ENCODE measurements at regions not wholly inside any gene's neighbourhood (a gene's known extent, or its start where the extent isn't known, plus 50 kb on each side); places are given as distances from the start of the nearest gene placed in this dataset.

DNA sequence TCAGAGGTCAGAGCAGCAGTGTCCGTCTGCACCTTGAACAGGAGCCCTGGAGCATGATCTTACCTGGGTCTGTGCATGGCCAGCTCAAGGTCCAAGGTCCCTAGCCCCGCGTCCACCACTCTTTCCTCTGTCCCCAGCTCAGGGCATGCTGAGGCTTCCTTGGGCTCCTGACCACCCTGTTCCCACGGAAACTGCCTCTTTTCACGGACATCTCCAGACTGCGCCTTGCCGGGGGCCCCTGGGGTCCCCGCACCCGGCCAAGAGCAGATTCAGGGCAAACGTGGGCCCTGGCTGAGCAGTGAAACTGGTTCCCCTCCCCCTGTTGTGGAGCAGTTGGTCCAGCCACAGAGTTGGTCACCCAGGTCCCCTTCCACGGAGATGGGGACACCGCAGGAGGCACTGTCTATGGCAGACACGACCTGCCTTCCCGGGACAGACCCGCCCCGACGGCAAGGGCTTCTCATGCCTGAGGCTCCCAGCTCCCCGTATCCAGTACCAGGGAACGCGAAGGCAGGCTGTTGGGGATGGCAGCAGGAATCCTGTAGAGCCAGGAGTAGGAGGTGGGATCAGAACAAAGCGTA lies 217.4 kb upstream of the PPP2R2D start:
- no peak for DNase-seq

DNA sequence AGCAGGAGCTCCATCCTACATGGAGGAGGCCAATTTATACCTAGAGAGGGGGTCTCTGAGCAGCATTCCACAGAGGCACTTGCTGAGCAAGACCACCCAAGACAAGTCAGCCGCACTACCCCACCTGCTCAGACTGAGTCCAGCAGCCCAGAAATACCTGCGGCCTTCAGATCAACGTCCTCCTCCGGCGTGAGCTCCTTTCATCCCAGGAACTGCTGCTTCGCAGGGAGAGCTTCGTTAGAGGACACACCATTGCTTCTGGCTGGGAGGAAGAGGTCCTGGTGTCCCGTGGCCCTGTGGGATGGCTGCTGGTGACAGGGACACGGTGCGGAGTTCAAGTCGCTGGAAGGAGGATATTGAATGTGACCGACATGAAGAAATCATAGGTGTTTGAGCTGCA lies 216.9 kb upstream of the PPP2R2D start:
- DNase-seq = no peak

DNA sequence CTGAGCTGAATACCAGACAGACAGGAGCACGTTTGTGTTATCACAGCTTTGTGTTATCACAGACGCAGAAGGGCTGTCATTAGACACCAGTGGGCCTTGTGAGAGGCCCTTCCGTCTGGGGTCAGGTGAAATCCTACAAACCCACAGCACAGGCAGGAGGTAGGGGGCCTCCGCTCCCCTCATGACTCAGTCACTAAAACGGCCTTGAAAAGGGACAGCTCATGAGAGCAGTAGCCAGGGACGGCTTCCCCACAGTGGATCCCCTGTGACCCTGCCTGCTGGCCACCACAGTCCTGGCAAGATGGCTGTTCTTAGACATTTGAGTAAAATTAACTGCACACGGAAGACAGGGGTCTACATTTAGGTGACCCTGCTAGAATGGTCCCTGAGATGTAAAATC lies 215.8 kb upstream of the PPP2R2D start:
- DNase-seq = no peak

DNA sequence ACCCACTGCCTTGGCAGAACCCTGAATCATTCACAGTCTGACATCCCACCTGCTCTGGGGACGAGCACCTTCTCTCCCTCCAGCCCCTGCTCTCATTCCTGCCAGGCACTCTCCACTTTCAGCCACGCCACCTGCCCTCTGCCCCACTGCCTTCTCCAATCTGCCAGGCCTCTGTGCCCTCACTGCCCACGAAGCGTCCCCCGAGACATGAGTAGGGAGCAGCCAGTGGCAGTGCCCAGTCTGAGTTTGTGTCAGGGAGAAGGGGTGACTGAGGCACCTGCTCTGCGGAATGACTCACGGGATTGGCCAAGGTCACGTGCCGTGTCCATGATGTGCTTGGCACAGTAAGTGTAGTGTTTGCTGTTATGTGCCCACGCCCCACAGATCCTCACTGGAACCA lies 215.2 kb upstream of the PPP2R2D start:
- DNase-seq = no peak

DNA sequence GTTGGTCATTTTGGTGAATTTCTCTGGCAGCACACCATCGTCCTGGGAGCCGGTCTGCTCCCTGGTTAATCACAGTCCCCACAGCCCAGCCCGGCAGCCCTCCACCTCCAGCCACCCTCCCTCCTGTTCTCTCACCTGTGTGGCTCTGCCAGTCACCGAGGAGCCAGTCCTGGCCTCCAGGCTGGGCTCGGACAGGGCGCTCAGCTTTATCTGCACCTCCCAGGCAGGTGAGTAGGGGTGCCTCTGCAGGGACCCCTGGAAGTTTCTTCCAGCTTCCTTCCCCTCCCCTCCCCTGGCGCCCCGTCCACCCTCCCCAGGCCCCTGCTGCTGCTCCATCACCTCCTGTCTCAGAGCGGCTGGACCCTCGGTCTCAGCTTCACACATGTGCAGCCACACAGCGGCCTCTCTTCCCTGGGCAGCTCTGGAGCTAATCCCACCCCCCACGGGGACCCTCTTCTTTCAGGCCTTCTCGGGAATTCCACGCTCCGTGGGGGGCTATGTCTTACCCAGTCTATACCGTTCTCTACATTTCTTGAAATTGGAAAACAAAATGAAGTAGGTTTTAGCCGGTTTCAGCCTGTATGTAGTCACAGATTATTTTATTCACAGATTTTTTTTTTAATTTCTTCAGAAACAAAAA lies 213.9 kb upstream of the PPP2R2D start:
- no peak for DNase-seq

DNA sequence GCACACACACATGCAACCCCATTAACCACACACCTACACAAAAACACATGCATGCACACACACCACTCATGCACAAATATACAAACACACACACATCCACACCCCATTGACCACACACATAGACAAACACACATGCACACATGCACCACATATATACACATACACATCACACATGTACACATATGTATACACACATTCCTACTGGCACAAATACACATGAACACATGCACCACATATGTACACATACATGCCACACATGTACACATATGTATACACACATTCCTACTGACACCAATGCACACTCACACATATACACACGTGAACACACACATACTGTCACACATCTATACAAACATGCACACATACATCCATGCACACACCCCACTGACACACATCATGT lies 212.5 kb upstream of the PPP2R2D start:
- no peak for DNase-seq

DNA sequence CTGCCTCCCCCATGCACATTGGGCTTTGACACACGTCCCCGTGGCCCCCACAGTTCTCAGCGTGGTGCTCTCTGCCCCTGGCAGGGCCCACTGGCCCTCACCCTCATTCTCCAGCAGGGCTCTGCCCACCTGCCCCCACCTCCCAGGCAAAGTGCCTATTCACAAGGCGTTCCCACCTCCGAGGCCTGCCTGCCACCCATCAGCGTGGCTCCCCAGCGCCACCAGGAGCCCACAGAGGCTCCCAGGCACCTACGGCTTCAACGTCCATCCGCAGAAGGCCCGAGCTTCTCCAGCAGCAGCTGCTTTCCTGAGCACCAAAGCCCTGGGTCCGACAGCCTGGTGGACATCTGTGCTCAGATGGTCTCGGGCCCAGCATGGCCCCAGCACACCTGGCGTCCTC lies 211.8 kb upstream of the PPP2R2D start:
- DNase-seq = no peak

DNA sequence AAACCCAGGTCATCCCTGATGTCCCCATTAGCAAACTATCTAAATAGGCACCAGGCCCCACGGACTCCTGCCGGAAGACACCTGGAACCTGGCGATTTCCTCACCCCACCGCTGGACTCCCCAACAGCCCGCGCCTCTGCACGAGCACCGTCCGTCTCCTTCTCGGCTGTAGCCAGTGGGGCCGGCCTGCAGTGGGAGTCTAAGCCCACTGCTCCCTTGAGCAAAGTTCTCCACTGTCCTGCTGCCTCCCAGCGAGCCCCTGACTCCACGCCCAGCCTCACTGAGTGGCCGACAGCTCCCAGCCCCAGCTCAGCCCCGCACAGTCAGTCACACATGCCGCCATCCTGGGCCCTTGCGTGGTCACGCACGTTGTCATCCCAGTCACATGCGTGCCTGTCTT lies 211.3 kb upstream of the PPP2R2D start:
- DNase-seq = no peak

DNA sequence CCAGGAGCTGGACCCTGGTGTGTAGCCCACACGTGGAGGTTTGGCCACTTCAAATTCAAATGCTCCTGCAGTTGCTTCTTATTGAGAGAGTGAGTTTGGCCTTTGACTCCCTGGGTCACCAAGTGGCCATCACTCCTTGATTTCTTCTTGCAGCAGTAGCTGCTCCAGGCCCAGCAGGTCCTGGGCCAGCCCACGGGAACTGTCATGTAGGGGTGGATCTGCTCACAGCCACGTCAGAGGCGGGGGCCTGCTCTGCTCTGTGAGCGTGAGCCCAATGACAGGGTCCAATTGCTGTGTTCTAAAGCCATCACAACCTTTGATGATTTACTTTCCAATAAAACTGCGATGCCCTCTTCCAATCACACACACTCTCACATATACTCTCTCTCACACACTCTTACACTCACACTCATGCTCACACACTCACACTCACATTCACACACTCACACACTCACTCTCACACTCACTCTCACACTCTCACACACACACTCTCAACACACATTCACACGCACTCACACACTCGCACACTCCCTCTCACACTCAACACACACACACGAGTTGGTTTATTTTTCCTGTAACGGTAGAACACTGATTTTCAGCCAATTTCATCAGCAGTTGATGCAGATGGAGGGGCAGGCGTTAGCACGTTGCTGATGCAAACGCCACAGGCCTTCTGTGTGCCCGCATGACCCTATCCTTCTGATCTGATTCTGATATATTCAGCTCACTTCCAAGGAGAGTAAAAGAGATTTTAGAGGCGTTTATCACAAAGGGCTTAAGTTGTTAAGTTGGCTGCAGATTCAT lies 210.7 kb upstream of the PPP2R2D start:
- no peak for DNase-seq

DNA sequence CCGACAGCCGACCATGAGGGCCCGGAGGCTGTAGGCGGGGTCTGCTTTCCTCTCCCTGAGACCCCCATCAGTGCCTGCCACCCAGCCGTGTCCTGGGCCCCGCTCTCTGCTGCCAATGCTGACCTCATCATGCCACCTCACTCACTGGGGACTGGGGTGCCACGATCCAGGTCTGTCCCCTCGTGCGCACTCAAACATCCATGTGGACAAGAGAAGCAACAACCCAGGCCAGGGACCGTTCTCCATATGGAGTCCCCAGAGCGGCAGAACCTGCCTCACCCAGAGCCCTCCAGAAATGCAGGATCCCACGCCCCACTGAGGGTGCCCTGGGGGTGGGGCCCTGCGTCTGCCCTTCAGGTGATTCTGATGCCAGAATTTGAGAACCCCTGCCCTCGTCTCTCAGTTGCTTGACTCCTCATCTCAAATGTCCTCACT lies 210.0 kb upstream of the PPP2R2D start:
- no peak for DNase-seq

DNA sequence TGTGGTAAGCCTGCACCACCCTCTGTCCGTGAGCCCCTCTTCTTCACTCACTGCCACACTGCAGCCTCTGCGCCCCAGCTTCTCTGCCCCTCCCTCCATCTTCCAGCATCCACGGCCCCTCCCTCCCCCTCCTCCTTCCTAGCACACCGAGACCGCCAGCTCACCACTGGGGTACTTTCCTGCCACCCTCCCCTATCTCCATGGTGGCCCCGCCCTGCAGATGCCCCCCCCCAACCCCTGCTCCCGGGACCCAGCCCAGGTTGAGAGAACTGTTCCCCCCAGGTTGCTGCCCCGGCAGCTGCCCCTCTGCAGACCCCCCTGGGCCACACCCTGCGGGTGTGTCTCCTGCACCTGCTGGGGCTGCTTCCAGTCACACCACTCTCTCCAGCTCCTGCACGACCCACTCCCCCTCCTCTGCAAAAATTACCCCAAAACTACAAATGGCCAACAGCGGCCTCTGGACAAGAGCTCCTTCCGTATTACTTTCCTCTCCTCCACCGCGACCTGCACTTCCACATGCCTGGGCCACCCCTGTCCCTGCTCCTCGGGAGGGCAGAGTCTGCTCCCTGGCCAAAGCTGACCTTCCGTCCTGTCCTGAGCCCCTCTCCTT lies 209.2 kb upstream of the PPP2R2D start:
- no peak for DNase-seq

DNA sequence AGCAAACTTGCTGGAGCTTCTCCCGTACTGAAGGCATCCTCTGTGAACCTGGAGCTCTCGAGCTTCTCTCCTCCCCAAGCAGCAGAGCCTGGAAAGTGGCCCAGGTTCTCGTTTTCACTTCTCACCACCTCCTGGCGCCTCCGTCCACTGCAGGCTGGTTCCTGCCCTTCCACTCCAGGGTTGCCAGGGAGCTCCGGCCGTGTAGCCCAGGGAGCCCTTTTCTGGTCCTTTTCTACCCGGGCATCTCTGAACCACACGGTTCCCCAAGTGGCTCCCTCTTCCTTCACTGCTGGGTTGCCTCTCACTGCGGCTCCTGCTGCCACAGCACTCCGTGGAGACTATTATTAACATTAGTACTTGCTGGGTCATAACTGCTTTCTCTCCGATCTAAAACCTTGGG lies 208.6 kb upstream of the PPP2R2D start:
- DNase-seq = no peak

DNA sequence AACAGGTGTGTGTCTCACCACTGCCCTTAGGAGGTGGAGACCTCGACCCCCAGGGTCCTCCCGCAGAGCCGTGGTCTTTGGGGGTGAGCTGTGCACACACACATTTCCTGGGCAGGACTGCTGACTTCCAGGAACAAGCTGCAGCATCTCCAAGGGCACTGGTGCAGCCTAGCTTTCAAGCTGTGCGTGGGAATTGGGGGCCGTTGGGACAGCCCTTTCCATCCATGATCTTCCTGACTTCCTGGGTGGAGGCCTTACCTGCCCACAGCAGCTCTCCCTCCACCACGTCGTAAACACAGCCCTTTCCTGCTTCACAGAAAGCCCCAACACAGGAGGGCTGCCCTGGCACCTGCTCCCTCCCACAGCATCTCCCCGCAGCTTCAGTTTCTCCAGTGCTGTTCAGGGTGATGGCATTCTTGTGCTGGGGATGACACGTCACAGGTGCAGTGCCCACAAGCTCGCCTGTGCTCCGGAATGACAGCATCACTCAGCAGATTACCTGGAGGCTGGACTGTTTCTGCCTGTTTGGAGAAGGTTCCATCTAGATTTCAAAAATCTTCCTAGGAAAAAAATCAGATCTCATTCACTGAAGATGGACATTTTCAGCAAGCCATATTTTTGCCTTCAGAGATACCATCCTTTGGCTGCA lies 208.0 kb upstream of the PPP2R2D start:
- no peak for DNase-seq

DNA sequence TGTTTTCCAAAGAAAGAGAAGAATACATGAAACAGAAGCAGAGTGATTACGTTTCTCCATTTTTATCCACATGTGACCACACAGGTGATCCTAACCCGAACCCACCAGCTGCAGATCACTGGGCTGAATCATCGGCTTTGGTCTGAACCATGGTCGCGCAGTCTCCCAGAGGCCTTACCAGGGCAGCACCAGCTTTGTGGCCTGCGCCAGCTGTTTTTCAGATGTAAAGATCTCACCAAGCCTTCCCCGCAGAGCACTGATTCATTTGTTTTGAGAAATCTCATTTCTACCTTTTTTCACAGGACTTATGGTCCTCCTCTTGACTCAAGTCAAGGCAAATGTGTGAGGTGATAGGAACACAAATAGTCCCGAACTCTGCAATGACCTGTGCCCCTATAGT lies 207.0 kb upstream of the PPP2R2D start:
- no peak for DNase-seq

DNA sequence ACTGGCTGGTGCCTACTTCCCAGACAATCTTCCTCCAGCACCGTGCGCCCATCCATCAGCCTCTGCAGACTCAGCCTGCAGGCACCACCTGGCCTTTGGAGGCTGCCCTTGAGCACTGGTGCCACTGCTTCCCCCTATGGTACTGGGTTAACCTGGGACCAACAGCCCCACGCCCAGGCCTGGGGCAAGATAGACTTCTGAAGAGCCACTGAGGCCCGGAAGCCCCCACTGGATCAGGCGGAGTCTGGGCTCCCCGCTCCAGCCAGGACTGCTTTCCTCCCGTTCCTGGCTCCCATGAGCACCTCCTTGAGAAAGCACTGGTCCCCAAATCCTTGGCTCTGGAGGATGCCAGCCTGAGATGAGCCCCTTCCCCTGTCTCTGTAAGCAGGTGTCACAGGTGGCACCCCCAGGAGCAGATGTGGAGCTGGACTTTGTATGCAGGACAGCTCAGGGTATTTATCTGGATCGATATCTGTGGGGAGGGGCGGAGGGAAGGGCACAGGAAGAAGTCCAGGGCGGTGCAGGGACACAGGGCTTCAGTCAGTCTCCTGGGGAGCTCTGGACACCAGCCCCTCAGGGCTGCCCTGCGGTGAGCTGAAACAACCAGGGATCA lies 206.5 kb upstream of the PPP2R2D start:
- DNase-seq = no peak

DNA sequence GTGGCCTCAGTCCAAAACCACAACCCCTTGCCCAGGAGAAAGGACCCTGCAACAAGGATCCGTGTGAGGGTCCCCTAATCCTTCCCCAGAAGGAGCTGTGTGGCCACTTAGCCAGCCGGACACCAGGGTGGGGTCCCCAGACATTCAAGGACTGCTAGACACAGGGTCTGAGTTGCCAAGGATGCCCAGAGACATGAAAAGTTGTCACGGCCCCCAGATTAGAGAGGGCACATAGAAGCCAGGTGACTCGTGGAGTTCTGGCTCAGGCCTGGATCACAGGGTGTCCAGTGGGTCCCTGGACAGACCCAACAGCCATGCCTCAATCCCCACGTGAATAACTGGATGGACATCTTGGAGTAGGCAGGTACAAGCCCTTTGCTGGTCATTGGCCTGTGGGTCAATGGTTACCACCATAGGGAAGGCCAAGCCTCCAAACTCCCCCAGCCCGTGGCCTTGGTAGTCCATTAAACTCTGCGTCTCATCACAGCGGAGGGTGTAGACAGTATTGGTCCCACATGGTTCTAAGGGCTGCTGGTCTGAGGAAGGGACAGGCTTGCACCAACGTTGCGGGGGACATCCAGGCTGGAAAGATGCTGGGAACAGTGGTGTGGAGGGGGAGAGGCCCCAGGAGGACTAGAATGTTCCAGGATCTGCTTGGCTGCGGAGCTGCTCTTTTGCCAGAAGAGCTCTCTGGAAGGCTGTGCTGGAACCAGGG lies 205.9 kb upstream of the PPP2R2D start:
- DNase-seq = no peak

DNA sequence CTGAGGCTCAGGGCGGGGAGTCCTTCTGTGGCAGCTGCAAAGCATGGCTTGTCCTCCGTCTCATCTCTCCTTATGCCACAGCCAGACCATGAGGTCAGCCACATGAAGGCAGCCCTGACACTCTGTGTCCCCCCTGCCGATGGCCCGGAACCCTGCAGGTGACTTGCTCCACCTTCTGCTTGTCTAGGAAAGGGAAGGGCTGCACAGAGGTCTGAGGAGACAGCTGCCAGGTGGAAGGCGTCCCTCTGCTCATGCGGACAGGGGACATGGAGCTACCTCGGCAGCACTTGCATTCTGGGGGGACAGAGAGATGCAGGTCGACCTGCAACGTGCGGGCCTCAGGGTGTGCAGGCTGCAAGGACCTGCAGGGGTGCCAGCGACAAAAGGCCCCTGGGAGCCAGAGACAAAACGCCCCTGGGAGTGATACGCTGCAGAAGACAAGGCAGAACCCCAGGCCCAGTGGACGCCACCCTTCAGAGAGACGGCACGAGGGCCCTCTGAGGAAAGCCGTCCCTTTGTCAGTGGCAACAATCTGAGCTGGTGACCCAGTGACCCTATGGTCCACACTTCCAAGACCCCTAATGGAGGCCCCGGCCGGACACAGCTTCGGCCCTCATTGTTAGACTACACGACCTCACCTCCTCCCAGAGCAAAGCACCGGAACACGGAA lies 205.2 kb upstream of the PPP2R2D start:
- no peak for DNase-seq

DNA sequence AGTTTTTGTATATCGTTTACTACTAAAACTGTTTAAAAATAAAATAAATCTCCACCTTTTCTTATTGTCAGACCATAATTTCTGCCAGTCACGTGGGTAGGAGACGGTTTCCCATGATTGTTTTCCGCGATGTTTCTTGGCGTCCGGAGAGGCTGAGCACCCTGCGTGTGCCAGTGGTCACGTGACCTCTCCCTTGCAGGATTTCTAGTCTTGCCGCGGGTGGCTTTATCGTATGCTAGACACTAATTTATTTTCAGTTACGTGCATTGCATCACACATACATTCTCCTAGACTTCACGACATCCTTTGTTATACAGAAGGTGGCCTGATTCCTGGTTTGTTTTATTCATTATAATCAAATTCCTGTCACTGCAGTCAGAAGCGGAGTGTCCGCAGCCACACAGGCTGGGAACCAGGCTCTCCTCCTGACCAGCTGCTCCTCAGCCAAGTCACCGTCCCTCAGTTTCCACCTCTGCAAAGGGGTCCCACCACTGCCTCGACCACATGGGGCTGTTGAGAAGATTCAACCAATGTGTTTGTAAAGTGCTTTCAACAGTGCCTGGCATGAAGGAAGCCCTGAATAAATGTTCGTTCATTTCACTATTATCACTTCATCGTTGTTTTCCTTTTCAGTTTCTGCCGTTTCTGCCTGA lies 203.2 kb upstream of the PPP2R2D start:
- DNase-seq = no peak

DNA sequence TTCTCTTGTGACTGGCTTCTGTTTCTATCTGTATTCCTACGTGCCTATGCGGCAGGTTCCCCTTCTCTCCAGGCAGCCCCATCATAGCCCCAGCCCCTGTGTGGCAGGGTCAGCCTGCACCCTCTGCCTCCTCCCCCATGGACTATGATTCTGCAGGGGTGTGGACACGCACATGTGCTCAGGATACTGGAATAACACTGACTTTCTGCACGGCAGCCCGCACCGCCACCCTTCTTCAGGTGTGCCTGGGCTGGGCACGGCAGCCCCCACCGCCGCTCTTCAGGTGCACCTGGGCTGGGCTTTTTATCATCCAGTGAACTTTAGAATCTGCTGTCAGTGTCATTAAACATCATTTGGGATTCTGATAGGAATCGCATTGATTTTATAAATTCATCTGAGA lies 202.6 kb upstream of the PPP2R2D start:
- no peak for DNase-seq

DNA sequence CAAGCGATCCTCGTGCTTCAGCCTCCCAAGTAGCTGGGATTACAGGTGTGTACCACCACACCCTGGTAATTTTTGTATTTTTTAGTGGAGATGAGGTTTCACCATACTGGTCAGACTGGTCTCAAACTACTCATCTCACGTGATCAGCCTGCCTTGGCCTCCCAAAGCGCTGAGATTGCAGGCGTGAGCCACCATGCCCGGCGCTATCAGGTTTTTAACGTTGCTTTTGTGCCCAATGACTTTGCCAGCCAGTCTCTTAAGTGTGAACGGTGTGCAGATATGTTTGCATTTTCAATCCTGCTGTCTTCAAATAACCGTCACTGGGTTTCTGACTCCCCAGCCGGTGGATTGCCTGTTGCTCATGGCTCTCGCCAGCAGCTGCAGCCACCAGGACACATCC lies 201.8 kb upstream of the PPP2R2D start:
- no peak for DNase-seq
